SK-N-SH (cell line): ENCODE measurements at regions not wholly inside any gene's neighbourhood (a gene's known extent, or its start where the extent isn't known, plus 50 kb on each side); places are given as distances from the start of the nearest gene placed in this dataset.

Experiments used
- CTCF ChIA-PET: fragments of 300-600, 350-600 bp; formaldehyde crosslinking; extraction: SDS; loops from one replicate; lab custom pipeline; 2021; lab: Yijun Ruan, JAX
- POLR2A ChIA-PET: fragments of 350-600 bp; sonication (Branson Sonifier 250); formaldehyde crosslinking; extraction: SDS; loops from one replicate; lab custom pipeline; 2020; ENCODE audit warnings: antibody characterized with exemption, inconsistent platforms; lab: Yijun Ruan, JAX
- DNase-seq: peaks from one replicate; pipeline ENCODE4 v3.0.0; 2012
- H2AFZ ChIP-seq: fragments of 200-600 bp; sonication (generic); 2 replicates; pipeline ENCODE4 v1.8.1; 2016; ENCODE audit warnings: antibody characterized with exemption, mild to moderate bottlenecking, low read depth
- H3F3A ChIP-seq: fragments of 200-600 bp; sonication (generic); replicated peaks from 2 replicates; pipeline ENCODE3; 2016; ENCODE audit warnings: antibody characterized with exemption, mild to moderate bottlenecking; ENCODE audit not compliant: insufficient read depth
- H3K27ac ChIP-seq, 2 experiments: fragments of 200-500 bp in 1 of 2; fragments of 200-600 bp in 1 of 2; sonication (Bioruptor generic) in 1 of 2; sonication (generic), shearing (Covaris generic) in 1 of 2; 2 replicates each; pipeline versions ENCODE4 v1.5.1 to v1.6.1; 2014 to 2016; ENCODE audit warnings: low read depth in 2 of 2, inconsistent platforms in 1 of 2, low read length in 1 of 2, mild to moderate bottlenecking in 1 of 2, mixed read lengths in 1 of 2
- H3K27me3 ChIP-seq: fragments of 200-600 bp; sonication (generic), shearing (Covaris generic); 2 replicates; pipeline ENCODE4 v1.6.1; 2016; ENCODE audit warnings: mixed run types; ENCODE audit not compliant: insufficient read depth
- H3K36me3 ChIP-seq, 2 experiments: fragments of 200-500 bp in 1 of 2; fragments of 200-600 bp in 1 of 2; sonication (Bioruptor generic) in 1 of 2; sonication (generic) in 1 of 2; replicated peaks in 1 of 2; 2 replicates each; pipeline versions ENCODE3 to v1.5.1; 2014 to 2016; ENCODE audit warnings: low read length in 1 of 2, mild to moderate bottlenecking in 1 of 2; ENCODE audit not compliant: insufficient read depth in 2 of 2, control insufficient read depth in 1 of 2
- H3K4me1 ChIP-seq, 2 experiments: fragments of 200-500 bp in 1 of 2; fragments of 200-600 bp in 1 of 2; sonication (Bioruptor generic) in 1 of 2; sonication (generic), shearing (Covaris generic) in 1 of 2; 2 replicates each; pipeline versions ENCODE4 v1.5.1 to v1.6.1; 2014 to 2016; ENCODE audit warnings: low read depth in 1 of 2, low read length in 1 of 2, mixed run types in 1 of 2; ENCODE audit not compliant: insufficient read depth in 2 of 2, control insufficient read depth in 1 of 2
- H3K4me2 ChIP-seq: fragments of 200-600 bp; sonication (generic), shearing (Covaris generic); 2 replicates; pipeline ENCODE4 v1.6.1; 2017; ENCODE audit warnings: mixed run types
- H3K4me3 ChIP-seq, 2 experiments: fragments of 200-500 bp in 1 of 2; fragments of 200-600 bp in 1 of 2; sonication (Bioruptor generic) in 1 of 2; sonication (generic), shearing (Covaris generic) in 1 of 2; 2 replicates each; pipeline versions ENCODE4 v1.5.1 to v1.8.1; 2014 to 2016; ENCODE audit warnings: low read depth in 2 of 2, inconsistent platforms in 1 of 2, low read length in 1 of 2, mild to moderate bottlenecking in 1 of 2, mixed read lengths in 1 of 2, moderate library complexity in 1 of 2
- H3K79me2 ChIP-seq: fragments of 200-600 bp; sonication (generic); 2 replicates; pipeline ENCODE4 v1.8.1; 2017; ENCODE audit warnings: mild to moderate bottlenecking; ENCODE audit not compliant: insufficient read depth
- H3K9ac ChIP-seq: fragments of 200-600 bp; sonication (generic); 2 replicates; pipeline ENCODE4 v1.6.1; 2017; ENCODE audit warnings: mixed run types
- H3K9me2 ChIP-seq: fragments of 200-600 bp; sonication (generic); 2 replicates; pipeline ENCODE4 v1.6.1; 2017; ENCODE audit warnings: mixed run types
- H3K9me3 ChIP-seq: fragments of 200-600 bp; sonication (generic); 2 replicates; pipeline ENCODE4 v1.6.1; 2017; ENCODE audit warnings: mixed run types, mild to moderate bottlenecking, moderate library complexity
- H4K20me1 ChIP-seq: fragments of 200-600 bp; sonication (generic); 2 replicates; pipeline ENCODE4 v1.6.1; 2017; ENCODE audit warnings: mild to moderate bottlenecking, mixed run types; ENCODE audit not compliant: insufficient read depth
- ELF1 ChIP-seq: IDR thresholded peaks from 2 replicates; pipeline ENCODE4 v1.4.0; 2012
- EP300 ChIP-seq, 2 experiments: IDR thresholded peaks; 2 replicates each; pipeline versions ENCODE4 v1.4.0 to v1.6.1; 2012; ENCODE audit warnings: borderline replicate concordance in 1 of 2, low read depth in 1 of 2, low read length in 1 of 2
- EZH2phosphoT487 ChIP-seq: fragments of 200-600 bp; sonication (generic); IDR thresholded peaks from 2 replicates; pipeline ENCODE4 v1.6.1; 2017; ENCODE audit warnings: low read depth, mixed run types, mild to moderate bottlenecking, antibody characterized with exemption, moderate library complexity, borderline replicate concordance
- FOXJ3 ChIP-seq: sonication (generic); formaldehyde crosslinking; IDR thresholded peaks from 2 replicates; pipeline ENCODE4 v1.5.1; 2020; ENCODE audit warnings: mild to moderate bottlenecking, missing genetic modification reagents
- NRF1 ChIP-seq: IDR thresholded peaks from 2 replicates; pipeline ENCODE4 v1.6.1; 2012; ENCODE audit warnings: low read depth, mild to moderate bottlenecking, low read length
- POLR2AphosphoS5 ChIP-seq: IDR thresholded peaks from 2 replicates; pipeline ENCODE4 v1.6.1; 2012; ENCODE audit warnings: low read depth, low read length
- RCOR1 ChIP-seq: fragments of 150-350 bp; IDR thresholded peaks from 2 replicates; pipeline ENCODE4 v1.6.1; 2017; ENCODE audit warnings: antibody characterized with exemption, low read length
- RFX5 ChIP-seq: IDR thresholded peaks from 2 replicates; pipeline ENCODE4 v1.6.1; 2012; ENCODE audit warnings: mild to moderate bottlenecking, improper control_type of control experiment, low read length
- RXRA ChIP-seq: IDR thresholded peaks from 2 replicates; pipeline ENCODE4 v1.4.0; 2012; ENCODE audit warnings: low read depth, mild to moderate bottlenecking, borderline replicate concordance
- SIN3A ChIP-seq: IDR thresholded peaks from 2 replicates; pipeline ENCODE4 v1.6.1; 2012; ENCODE audit warnings: low read depth, mild to moderate bottlenecking, low read length, moderate library complexity, borderline replicate concordance
- SMC3 ChIP-seq: IDR thresholded peaks from 2 replicates; pipeline ENCODE4 v1.6.1; 2012; ENCODE audit warnings: low read depth, low read length, improper control_type of control experiment
- TEAD4 ChIP-seq: IDR thresholded peaks from 2 replicates; pipeline ENCODE4 v1.4.0; 2012; ENCODE audit warnings: mild to moderate bottlenecking, borderline replicate concordance; ENCODE audit not compliant: insufficient read depth
- YY1 ChIP-seq: IDR thresholded peaks from 2 replicates; pipeline ENCODE4 v1.4.0; 2012; ENCODE audit warnings: low read depth, mild to moderate bottlenecking
- WGBS: methylation state at CpG from one replicate; pipeline ENCODE4 v1.1.6; 2017; ENCODE audit warnings: low lambda C conversion rate; 5-methylcytosine and 5-hydroxymethylcytosine counted together
- TF ChIP-seq, protein P1 (sequence below): fragments of 150-350 bp; IDR thresholded peaks from 2 replicates; pipeline ENCODE4 v1.6.1; 2017; ENCODE audit warnings: antibody characterized with exemption, low read length, low read depth, borderline replicate concordance
- TF ChIP-seq, protein P2 (sequence below): fragments of 200-600 bp; sonication (generic); IDR thresholded peaks from 2 replicates; pipeline ENCODE4 v1.6.1; 2017; ENCODE audit warnings: antibody characterized with exemption, mild to moderate bottlenecking, moderate library complexity
- TF ChIP-seq, protein P3 (sequence below): IDR thresholded peaks from 2 replicates; pipeline ENCODE4 v1.4.0; 2012; ENCODE audit warnings: low read depth, borderline replicate concordance

DNA sequence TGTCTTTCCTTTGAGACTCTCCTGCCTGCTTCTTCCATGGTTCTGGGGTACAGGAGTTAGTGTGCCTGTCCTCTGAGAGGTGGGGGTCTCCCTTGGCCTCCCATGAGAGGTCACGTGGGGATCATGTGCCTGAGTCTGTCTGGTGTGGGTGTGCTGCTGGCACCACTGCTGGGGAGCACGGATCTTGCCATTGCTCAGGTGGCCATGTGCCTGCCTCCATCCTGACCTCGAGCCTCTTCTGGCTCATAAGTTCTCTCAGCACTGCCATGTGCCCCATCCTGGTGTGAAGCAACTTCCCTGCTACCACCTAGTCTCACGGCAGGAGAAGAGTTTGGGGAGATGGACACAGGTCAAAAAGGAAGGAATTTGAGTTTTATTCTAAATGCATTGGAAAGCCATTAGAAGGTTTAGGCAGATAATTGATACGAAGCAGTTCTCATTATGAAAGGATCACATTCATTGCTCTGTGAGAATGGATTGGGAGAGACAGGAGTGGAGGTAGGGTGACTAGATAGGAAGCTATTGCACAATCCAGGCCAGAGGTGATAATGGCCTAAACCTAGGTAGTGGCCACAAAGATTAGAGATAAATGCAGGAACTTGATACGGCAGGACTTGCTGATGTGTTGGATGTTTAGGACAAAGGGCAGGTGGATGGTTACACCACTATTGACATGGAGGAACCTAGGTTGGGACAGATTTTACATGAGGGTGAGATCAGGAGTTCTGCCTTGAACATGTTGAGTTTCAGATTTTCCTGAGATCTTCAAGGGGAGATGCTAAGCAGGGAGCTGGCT is 173.0 kb upstream of the RORA start:
- Histone ChIP-seq H3K9me3 (no peaks in the 10 kb centered on the region), H3K4me3 (no peak overlapping the region), H3K36me3 (no peaks in the 10 kb centered on the region), H3K4me2 (no peak overlapping the region), H3K27me3 (no peaks in the 10 kb centered on the region), H3K4me1 (no peaks in the 10 kb centered on the region), H3K9me2 (no peaks in the 10 kb centered on the region), H3K27ac (no peak overlapping the region), H3K79me2 (no peaks in the 10 kb centered on the region), H3K9ac (no peak overlapping the region), H2AFZ (no peak overlapping the region), H4K20me1 (no peaks in the 10 kb centered on the region), H3F3A (no peaks in the 10 kb centered on the region)
- ChIA-PET POLR2A (no interaction called here), CTCF (no interaction called here)
- DNase-seq: no peak
- 39% methylated on average over 6 of the region's 6 CpGs for WGBS
- TF ChIP-seq EP300 (IDR thresholded peaks at IDR 0.05; ENCODE audit: borderline replicate concordance in 1 of 2, low read depth in 1 of 2, low read length in 1 of 2): no peak
- no peak for TF ChIP-seq SMC3
- TF ChIP-seq ELF1: no peak
- TF ChIP-seq TEAD4: no peak
- no peak for TF ChIP-seq POLR2AphosphoS5
- no peak for TF ChIP-seq RFX5
- TF ChIP-seq, protein P1, sequence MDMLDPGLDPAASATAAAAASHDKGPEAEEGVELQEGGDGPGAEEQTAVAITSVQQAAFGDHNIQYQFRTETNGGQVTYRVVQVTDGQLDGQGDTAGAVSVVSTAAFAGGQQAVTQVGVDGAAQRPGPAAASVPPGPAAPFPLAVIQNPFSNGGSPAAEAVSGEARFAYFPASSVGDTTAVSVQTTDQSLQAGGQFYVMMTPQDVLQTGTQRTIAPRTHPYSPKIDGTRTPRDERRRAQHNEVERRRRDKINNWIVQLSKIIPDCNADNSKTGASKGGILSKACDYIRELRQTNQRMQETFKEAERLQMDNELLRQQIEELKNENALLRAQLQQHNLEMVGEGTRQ: no peak
- TF ChIP-seq, protein P2, sequence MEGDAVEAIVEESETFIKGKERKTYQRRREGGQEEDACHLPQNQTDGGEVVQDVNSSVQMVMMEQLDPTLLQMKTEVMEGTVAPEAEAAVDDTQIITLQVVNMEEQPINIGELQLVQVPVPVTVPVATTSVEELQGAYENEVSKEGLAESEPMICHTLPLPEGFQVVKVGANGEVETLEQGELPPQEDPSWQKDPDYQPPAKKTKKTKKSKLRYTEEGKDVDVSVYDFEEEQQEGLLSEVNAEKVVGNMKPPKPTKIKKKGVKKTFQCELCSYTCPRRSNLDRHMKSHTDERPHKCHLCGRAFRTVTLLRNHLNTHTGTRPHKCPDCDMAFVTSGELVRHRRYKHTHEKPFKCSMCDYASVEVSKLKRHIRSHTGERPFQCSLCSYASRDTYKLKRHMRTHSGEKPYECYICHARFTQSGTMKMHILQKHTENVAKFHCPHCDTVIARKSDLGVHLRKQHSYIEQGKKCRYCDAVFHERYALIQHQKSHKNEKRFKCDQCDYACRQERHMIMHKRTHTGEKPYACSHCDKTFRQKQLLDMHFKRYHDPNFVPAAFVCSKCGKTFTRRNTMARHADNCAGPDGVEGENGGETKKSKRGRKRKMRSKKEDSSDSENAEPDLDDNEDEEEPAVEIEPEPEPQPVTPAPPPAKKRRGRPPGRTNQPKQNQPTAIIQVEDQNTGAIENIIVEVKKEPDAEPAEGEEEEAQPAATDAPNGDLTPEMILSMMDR: no peak
- no peak for TF ChIP-seq NRF1
- no peak for TF ChIP-seq YY1
- no peak for TF ChIP-seq EZH2phosphoT487
- TF ChIP-seq RXRA: no peak
- no peak for TF ChIP-seq SIN3A
- no peak for TF ChIP-seq FOXJ3
- TF ChIP-seq RCOR1: no peak
- TF ChIP-seq, protein P3, sequence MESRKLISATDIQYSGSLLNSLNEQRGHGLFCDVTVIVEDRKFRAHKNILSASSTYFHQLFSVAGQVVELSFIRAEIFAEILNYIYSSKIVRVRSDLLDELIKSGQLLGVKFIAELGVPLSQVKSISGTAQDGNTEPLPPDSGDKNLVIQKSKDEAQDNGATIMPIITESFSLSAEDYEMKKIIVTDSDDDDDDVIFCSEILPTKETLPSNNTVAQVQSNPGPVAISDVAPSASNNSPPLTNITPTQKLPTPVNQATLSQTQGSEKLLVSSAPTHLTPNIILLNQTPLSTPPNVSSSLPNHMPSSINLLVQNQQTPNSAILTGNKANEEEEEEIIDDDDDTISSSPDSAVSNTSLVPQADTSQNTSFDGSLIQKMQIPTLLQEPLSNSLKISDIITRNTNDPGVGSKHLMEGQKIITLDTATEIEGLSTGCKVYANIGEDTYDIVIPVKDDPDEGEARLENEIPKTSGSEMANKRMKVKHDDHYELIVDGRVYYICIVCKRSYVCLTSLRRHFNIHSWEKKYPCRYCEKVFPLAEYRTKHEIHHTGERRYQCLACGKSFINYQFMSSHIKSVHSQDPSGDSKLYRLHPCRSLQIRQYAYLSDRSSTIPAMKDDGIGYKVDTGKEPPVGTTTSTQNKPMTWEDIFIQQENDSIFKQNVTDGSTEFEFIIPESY: no peak
